ENCODE measurements at regions not wholly inside any gene's neighbourhood (a gene's known extent, or its start where the extent isn't known, plus 50 kb on each side); places are given as distances from the start of the nearest gene placed in this dataset.

DNA sequence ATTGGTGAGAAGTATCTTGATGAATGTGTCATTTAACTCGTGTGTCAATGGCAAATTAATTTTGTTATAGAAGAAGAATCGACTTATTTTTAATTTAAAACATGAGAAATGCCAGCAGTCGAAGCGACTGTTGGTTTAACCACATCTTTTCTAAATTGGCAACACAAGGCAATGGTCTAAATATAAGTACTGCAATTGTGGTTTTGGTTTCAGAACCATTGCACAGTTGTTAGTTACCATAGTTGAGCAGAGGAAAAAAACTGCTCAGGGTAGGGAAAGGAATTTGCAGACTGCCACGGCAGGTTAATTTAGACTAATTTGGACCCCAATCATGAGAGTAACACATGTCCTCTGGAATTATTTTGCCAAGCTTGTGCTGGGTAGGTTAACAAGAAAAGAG is 185.6 kb upstream of the RUNX1 start:
- TF ChIP-seq, protein P1, sequence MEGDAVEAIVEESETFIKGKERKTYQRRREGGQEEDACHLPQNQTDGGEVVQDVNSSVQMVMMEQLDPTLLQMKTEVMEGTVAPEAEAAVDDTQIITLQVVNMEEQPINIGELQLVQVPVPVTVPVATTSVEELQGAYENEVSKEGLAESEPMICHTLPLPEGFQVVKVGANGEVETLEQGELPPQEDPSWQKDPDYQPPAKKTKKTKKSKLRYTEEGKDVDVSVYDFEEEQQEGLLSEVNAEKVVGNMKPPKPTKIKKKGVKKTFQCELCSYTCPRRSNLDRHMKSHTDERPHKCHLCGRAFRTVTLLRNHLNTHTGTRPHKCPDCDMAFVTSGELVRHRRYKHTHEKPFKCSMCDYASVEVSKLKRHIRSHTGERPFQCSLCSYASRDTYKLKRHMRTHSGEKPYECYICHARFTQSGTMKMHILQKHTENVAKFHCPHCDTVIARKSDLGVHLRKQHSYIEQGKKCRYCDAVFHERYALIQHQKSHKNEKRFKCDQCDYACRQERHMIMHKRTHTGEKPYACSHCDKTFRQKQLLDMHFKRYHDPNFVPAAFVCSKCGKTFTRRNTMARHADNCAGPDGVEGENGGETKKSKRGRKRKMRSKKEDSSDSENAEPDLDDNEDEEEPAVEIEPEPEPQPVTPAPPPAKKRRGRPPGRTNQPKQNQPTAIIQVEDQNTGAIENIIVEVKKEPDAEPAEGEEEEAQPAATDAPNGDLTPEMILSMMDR (IDR thresholded peaks at IDR 0.05; ENCODE audit: extremely low read depth in 1 of 2, insufficient read depth in 1 of 2, low read depth in 1 of 2, low read length in 2 of 2) = no peak
- TF ChIP-seq POLR2A (IDR thresholded peaks at IDR 0.05; ENCODE audit: low read depth, low read length) (no peak), EZH2 (IDR thresholded peaks at IDR 0.05; ENCODE audit: borderline replicate concordance, low read depth, low read length, severe bottlenecking) (no peak), POLR2AphosphoS5 (IDR thresholded peaks at IDR 0.05; ENCODE audit: insufficient read depth, low read depth, low read length) (no peak), JUN (IDR thresholded peaks at IDR 0.05; ENCODE audit: borderline replicate concordance, insufficient read depth, insufficient read length, low read depth) (no peak), MYC (IDR thresholded peaks at IDR 0.05; ENCODE audit: low read depth, low read length) (no peak), FOS (IDR thresholded peaks at IDR 0.05; ENCODE audit: borderline replicate concordance, insufficient read depth, low read length) (no peak), GATA2 (IDR thresholded peaks at IDR 0.05; ENCODE audit: insufficient read depth, insufficient read length, low read depth, low read length) (no peak)
- TF ChIP-seq, protein P2, sequence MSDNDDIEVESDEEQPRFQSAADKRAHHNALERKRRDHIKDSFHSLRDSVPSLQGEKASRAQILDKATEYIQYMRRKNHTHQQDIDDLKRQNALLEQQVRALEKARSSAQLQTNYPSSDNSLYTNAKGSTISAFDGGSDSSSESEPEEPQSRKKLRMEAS (IDR thresholded peaks at IDR 0.05; ENCODE audit: insufficient read depth, insufficient read length) = no peak

Data from endothelial cell of umbilical vein (primary cell).